Jurkat, Clone E6-1 (cell line): ENCODE measurements at regions not wholly inside any gene's neighbourhood (a gene's known extent, or its start where the extent isn't known, plus 50 kb on each side); places are given as distances from the start of the nearest gene placed in this dataset.

Experiments
- DNase-seq: peaks from one replicate; pipeline ENCODE4 v3.0.0-alpha.2; 2011; ENCODE audit warnings: low read depth, low spot score
- H3K4me3 ChIP-seq: 2 replicates; pipeline ENCODE4 v1.5.1; 2011; ENCODE audit warnings: mild to moderate bottlenecking, low read length, control low read depth, moderate library complexity

DNA sequence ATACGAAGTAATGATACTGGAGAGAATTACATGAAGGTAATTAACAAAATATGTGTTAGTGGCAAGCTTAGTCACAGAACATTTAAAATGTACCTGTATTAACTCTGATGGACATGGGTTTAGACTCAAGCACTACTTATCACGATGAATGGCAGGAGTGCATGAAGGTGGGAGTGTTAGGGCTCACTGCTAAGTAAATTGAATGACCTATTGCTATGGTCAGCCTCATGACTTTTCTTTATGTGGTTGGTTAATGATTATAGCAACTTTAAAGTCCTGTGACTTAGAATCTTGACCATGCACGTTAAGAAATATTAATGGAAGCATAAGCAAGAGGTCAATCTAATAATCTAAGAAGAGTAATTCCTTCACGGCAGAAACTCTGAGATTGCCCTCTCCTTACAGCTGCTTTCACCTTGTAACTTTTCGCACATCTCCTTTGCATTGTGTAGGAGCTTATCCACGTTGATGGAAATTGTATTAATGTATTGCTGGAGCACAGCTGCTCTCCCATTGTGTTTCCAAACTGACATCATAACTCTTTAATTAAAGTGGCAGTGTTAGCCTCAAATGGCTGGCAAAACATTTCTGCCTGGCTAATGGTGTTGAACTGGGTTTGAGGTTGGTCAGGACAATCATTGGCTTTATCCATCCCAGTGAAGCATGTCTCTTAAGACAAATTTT lies 114.5 kb downstream of the RXFP2 start:
- H3K4me3 ChIP-seq = no peak overlapping the region
- no peak for DNase-seq

DNA sequence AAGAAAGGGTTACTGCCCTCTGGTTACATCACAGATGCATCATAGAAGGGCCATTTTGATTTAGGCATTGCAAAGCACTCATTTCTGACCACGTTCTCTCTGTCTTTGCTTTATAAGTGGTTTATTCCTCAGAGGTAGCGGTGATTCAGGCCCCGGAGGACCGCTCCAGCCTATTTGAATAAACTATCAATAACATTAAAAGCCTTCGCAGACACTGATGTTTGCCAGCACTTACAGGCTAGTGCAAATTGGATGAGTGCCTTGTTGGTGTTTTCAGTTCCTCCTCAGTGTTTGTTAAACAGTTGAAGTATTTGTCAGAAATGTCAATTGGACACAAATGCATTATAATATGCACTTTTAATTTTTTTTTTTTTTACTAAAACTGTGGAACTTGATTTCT lies 120.2 kb downstream of the RXFP2 start:
- DNase-seq = no peak
- H3K4me3 ChIP-seq = no peak overlapping the region

GRCh38 chr13:31860002-31860401 lies 120.7 kb downstream of the RXFP2 start:
- no peak overlapping the region for H3K4me3 ChIP-seq
- no peak for DNase-seq

DNA sequence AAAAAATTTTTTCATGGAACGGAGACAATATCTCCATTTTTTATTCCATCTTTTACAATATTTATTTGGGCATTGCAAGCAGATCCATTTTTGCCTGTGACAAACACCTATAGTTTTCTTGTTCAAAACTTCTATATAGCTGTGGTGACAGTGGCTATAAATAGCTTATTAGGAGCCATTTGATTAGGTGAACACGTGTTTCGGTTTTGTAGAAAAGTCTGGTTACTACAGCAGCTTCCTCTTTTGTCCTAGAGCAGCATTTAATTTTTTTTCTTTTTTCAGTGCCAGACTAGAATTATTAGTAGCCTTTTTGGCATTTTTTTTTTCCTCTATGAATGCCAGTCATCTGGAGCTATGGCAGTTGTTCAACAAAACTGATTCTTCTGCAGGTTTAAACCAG lies 123.5 kb downstream of the RXFP2 start:
- DNase-seq = no peak
- H3K4me3 ChIP-seq = no peak overlapping the region

DNA sequence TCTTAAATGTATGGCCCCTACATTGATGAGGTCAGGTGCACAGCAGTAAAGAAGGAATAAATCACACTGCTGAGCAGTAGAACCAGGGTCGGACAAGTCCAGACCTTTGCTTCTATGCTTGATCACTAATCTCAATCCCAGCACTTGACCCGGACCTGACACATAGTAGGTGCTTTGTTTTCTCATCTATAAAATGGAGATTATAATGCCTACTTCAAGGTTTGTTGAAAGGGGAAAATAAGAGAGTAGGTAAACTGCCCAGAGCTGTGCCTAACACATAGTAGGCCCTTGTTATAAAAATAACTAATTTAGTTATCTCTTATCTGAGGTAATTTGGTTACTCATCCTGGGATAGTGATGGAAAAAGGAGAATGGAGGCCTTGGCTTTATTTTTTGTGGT lies 125.0 kb downstream of the RXFP2 start:
- no peak overlapping the region for H3K4me3 ChIP-seq
- DNase-seq = no peak

DNA sequence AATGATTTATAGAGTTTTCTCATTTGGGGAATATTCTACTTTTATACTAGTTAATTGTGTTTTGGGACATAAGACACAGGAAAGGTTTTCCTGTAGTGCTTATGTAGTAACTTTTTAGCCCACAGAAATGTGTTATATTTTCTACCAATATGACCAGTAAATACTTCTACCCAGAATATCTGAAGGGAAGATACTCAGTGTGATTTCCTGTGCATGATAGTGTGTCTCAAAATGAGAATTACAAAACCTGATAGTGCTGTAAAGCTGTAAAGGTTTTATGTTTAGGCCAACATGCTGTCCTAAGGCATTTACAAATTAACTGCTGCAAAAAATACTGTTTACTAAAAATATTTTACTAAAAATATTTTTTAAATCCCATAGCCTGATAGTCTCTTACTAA lies 126.8 kb downstream of the RXFP2 start:
- H3K4me3 ChIP-seq = no peak overlapping the region
- no peak for DNase-seq

DNA sequence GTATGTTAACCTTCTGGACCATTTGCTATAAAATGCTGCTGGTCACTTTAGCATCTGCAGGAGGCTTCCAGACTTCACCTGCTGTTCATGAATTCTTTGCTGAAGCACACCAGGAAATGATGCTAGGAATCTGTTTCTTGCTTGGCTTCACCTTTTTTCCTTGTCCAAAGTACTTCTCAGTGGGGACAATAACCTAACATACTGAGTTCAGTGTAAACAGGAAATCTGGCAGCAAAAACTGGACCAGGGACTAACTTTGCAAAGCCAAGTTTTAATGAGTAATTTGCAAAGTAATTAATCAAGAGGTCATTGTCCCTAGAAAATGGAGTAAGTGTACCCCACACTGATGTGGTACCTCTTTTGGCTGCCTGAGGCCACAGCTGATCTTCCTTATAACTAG lies 128.4 kb downstream of the RXFP2 start:
- H3K4me3 ChIP-seq = no peak overlapping the region
- DNase-seq = no peak

- no peak for DNase-seq
- no peak overlapping the region for H3K4me3 ChIP-seq
Observed at GRCh38 chr13:31869582-31869981, 130.3 kb downstream of the RXFP2 start.

GRCh38 chr13:31870511-31870910 lies 131.2 kb downstream of the RXFP2 start:
- no peak for DNase-seq
- no peak overlapping the region for H3K4me3 ChIP-seq

DNA sequence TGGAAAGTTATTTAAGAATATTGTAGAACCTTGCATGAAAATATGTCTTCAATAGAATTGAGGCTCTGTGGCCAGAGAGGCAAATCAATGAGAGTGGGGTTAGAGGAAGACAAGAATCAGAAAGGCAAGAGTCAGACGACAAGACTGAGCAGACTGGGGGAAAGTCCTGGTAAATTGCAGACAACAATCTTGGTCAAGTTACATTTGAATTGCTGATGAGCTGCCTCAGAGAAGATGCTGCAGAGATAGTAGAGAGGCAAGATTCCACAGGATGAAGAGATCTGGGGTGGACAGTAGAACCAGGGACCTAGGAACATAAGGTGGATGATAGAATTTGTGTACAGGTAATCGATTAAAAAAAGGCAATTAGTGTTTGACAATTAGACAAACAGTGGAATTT lies 133.8 kb downstream of the RXFP2 start:
- no peak for DNase-seq
- H3K4me3 ChIP-seq = no peak overlapping the region

DNA sequence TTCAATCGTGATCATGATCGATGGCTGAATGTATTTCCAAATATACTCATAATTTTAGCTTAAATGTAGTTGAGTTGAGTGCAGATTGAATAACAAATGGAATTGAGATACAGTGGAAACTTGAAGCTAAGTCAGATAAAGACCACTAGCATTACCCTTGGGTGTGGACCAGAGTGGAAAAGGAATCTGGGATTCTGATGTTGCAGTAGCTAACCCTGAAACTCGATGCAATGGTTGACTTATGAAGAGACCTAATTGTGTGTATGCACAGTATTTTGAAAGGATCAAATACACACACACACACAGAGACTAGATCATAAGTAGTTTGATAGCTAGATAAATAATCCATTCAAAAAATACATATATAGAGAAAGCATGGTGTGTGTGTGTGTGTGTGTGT lies 135.8 kb downstream of the RXFP2 start:
- no peak for DNase-seq
- no peak overlapping the region for H3K4me3 ChIP-seq

DNA sequence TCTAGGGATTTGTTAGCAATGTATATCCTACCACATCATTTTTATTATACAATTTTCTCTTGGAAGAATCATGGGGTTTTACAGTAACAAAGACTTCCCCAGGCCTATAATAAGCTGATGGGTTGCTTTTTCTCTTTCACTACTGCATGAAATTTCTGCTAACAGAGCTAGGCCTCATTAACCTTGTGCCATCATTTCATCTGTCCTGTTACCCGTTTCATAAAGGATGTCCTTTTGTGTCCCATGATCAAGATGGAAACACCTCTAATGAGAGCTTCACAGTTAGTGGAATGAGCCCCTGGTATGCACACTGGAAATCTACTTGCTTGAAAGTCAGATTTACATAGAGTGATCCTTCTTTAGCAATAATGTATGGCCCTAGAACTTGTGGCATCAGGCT lies 138.7 kb downstream of the RXFP2 start:
- no peak for DNase-seq
- no peak overlapping the region for H3K4me3 ChIP-seq

- DNase-seq = no peak
- H3K4me3 ChIP-seq = no peak overlapping the region
Observed at GRCh38 chr13:31878495-31878894, 139.2 kb downstream of the RXFP2 start.

DNA sequence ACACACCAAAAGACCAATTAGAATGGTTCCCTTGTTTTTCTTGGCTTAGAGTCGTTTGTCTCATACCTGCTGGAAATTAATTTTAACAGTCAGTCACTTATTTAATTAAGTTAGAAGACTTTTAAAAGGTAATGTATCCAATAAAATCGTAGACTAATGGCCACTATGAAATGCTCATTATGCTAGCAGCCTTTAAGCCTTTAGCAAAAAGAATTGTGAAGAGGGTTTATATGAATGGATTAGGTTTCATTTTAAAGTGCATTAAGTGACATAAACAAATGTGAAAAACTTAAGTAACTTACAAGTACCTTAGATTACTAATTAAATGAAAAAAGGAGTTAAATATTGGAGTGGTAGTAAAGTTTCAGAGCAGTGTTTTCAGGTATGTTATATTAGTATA lies 139.6 kb downstream of the RXFP2 start:
- H3K4me3 ChIP-seq = no peak overlapping the region
- no peak for DNase-seq

DNA sequence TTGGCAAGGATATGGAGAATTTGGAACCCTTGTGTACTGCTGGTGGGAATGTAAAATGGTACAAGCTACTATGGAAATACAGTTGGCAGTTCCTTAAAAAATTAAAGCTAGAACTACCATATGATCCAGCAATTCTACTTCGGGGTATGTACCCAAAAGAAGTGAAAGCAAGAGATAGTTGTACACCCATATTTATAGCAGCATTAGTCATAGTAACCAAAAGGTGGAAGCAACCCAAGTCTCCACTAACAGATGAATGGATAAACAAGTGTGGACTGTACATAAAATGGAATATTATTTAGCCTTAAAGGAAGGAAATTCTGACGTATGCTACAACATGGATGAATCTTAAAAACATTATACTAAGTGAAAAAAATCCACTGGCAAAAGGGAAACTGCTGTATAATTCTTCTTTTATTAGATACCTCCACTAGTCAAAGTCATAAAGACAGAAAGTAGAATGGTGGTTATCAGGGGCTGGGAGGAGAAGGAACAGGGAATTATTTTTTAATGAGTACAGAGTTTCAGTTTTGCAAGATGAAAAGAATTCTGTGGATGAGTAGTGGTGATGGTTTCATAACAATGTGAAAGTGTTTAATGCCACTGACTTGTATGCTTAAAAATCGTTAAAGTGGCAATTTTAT lies 141.6 kb downstream of the RXFP2 start:
- H3K4me3 ChIP-seq = no peak overlapping the region
- no peak for DNase-seq

DNA sequence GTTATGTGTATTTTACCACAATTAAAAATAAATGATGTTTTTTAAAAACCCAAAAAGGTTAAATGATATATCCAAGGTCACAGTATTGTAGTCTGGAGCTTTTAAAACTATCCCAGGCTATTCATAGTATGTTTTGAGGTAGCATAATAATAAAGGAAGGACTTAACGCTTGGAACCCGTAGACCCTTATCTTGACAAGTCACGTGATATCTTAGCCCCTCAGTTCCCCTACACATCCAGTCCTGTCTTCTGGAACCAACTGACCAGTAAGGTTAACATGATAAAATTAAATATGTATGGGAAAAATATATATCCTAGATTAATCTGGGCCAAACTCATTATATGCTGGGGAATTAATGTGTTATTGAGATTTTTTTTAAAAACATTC lies 142.2 kb downstream of the RXFP2 start:
- no peak for DNase-seq
- H3K4me3 ChIP-seq = no peak overlapping the region

GRCh38 chr13:31882794-31883193 lies 143.5 kb downstream of the RXFP2 start:
- no peak for DNase-seq

DNA sequence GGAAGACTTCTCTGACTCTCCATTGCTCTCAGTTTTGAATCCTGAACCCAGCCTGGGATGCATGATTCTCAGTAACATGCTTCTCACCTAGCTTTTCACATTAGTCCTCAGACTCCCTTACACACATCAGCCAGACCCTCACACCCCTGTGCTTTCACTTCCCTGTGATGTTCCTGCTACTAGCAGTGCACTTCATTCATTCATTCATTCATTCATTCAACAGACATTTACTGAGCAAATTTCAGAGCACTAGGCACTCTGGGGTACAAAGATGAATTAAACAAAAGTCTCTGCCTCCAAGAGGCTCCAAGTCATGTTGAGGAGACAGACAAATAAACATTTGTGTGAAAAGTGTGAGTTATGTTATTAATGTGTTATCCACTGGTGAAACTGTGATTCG lies 145.2 kb downstream of the RXFP2 start:
- H3K4me3 ChIP-seq = no peak overlapping the region
- DNase-seq = no peak

More at GRCh38 chr13:31882794-31883193, 143.5 kb downstream of the RXFP2 start:
- H3K4me3 ChIP-seq = no peak overlapping the region

DNA sequence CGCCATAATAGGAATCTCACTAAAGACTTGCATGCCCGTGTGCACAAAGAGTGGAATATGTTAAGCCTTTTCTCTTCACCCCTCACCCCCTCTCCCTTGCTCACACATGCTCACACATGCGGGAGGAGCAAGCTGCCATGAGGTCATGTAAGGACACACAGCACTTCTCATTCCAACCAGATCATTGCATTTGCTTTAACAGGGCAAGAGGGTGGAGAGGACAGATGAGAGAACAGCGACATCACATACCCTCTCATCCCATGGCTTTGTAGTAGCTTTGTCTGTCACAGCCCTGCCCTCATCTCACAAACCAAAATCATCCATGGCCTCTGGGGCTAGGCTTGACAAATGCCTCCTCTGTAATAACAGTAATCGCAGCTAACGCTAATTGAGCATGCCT lies 145.6 kb upstream of the FRY start:
- no peak for DNase-seq
- H3K4me3 ChIP-seq = no peak overlapping the region

- DNase-seq = no peak
- H3K4me3 ChIP-seq = no peak overlapping the region
Observed at GRCh38 chr13:31887286-31887685, 144.3 kb upstream of the FRY start.

GRCh38 chr13:31890946-31891345 lies 140.6 kb upstream of the FRY start:
- no peak overlapping the region for H3K4me3 ChIP-seq
- DNase-seq = no peak
